HCT116 (cell line): ENCODE measurements at regions not wholly inside any gene's neighbourhood (a gene's known extent, or its start where the extent isn't known, plus 50 kb on each side); places are given as distances from the start of the nearest gene placed in this dataset.

Experiments
- ATAC-seq: fragments of 200-7000 bp; cut with Tn5 transposase; 2 replicates; pipeline ENCODE4 v1.9.1; 2020; ENCODE audit warnings: mild to moderate bottlenecking, moderate library complexity
- BruUV-seq: library from RNA; stranded (reverse); fragments of 400-500 nt; replicated peaks from 2 replicates; lab custom pipeline; 2021; lab: Mats Ljungman, UMichigan
- CTCF ChIA-PET: fragments of 300-600 bp; sonication (Branson Sonifier 250); formaldehyde crosslinking; loops from one replicate; lab custom pipeline; 2021; ENCODE audit warnings: antibody characterized with exemption; lab: Charles Lee
- POLR2A ChIA-PET: fragments of 300-600, 350-600 bp; sonication (Branson Sonifier 250); formaldehyde crosslinking; loops from one replicate; lab custom pipeline; 2021; ENCODE audit warnings: antibody characterized with exemption; lab: Charles Lee
- RAD21 ChIA-PET, 2 experiments: fragments of 300-600 bp; sonication (Branson Sonifier 250); formaldehyde crosslinking; loops; one replicate each; lab custom pipeline; 2023; ENCODE audit warnings: low total read pairs in 2 of 2; ENCODE audit not compliant: uncharacterized antibody in 2 of 2, unreplicated experiment in 2 of 2, low non-redundant PET in 1 of 2; lab: Charles Lee
- DNase-seq: peaks from one replicate; pipeline ENCODE4 v3.0.0-alpha.2; 2010; ENCODE audit warnings: low read depth, low spot score
- H2AFZ ChIP-seq: fragments of 200-600 bp; shearing (Covaris generic), sonication (generic); 2 replicates; pipeline ENCODE4 v1.6.1; 2017; ENCODE audit warnings: low read depth, mixed run types, mixed read lengths, antibody characterized with exemption, low read length; ENCODE audit not compliant: poor library complexity, severe bottlenecking
- H3K27ac ChIP-seq: 2 replicates; pipeline ENCODE4 v1.5.1; 2012; ENCODE audit warnings: low read depth, low read length
- H3K27me3 ChIP-seq: fragments of 200-600 bp; sonication (generic); 2 replicates; pipeline ENCODE4 v1.6.1; 2016; ENCODE audit warnings: mixed run types, low read length, mixed read lengths; ENCODE audit not compliant: insufficient read depth
- H3K36me3 ChIP-seq, 2 experiments: fragments of 200-500 bp in 1 of 2; fragments of 200-600 bp in 1 of 2; sonication (Bioruptor generic) in 1 of 2; sonication (generic) in 1 of 2; 2 replicates each; pipeline versions ENCODE4 v1.5.1 to v1.6.1; 2014 to 2016; ENCODE audit warnings: low read length in 2 of 2, inconsistent platforms in 1 of 2, mixed read lengths in 1 of 2, mixed run types in 1 of 2; ENCODE audit not compliant: insufficient read depth in 2 of 2, control insufficient read depth in 1 of 2
- H3K4me1 ChIP-seq, 2 experiments: fragments of 200-600 bp in 1 of 2; sonication (generic) in 1 of 2; 2 replicates each; pipeline versions ENCODE4 v1.5.1 to v1.6.1; 2012 to 2017; ENCODE audit warnings: low read length in 2 of 2, inconsistent platforms in 1 of 2, mild to moderate bottlenecking in 1 of 2, mixed read lengths in 1 of 2, mixed run types in 1 of 2, moderate library complexity in 1 of 2; ENCODE audit not compliant: insufficient read depth in 2 of 2, control insufficient read depth in 1 of 2
- H3K4me2 ChIP-seq: fragments of 200-600 bp; sonication (generic); 2 replicates; pipeline ENCODE4 v1.6.1; 2017; ENCODE audit warnings: mixed run types, low read length, mixed read lengths
- H3K4me3 ChIP-seq, 2 experiments: fragments of 200-600 bp in 1 of 2; sonication (generic) in 1 of 2; replicated peaks in 1 of 2; 2 replicates each; pipeline ENCODE4 v1.5.1; 2011 to 2016; ENCODE audit warnings: low read length in 2 of 2, control low read depth in 1 of 2, low read depth in 1 of 2, mild to moderate bottlenecking in 1 of 2, mixed read lengths in 1 of 2, mixed run types in 1 of 2
- H3K79me2 ChIP-seq: fragments of 200-600 bp; sonication (generic); 2 replicates; pipeline ENCODE4 v1.6.1; 2017; ENCODE audit warnings: mild to moderate bottlenecking, mixed run types, low read length, moderate library complexity, mixed read lengths; ENCODE audit not compliant: insufficient read depth
- H3K9ac ChIP-seq: fragments of 200-600 bp; sonication (generic); 2 replicates; pipeline ENCODE4 v1.6.1; 2016; ENCODE audit warnings: low read length, mixed read lengths
- H3K9me2 ChIP-seq: fragments of 200-600 bp; sonication (generic), shearing (Covaris generic); 2 replicates; pipeline ENCODE4 v1.6.1; 2017; ENCODE audit warnings: mixed run types, mild to moderate bottlenecking, moderate library complexity; ENCODE audit not compliant: insufficient read depth
- H3K9me3 ChIP-seq, 2 experiments: fragments of 200-500 bp in 1 of 2; fragments of 200-600 bp in 1 of 2; sonication (Bioruptor generic) in 1 of 2; sonication (generic) in 1 of 2; 2 replicates each; pipeline ENCODE4 v1.6.1; 2014 to 2017; ENCODE audit warnings: low read length in 2 of 2, mixed read lengths in 2 of 2, inconsistent platforms in 1 of 2, low read depth in 1 of 2, mild to moderate bottlenecking in 1 of 2, mixed run types in 1 of 2, moderate library complexity in 1 of 2; ENCODE audit not compliant: control insufficient read depth in 1 of 2, insufficient read depth in 1 of 2
- H4K20me1 ChIP-seq: fragments of 200-600 bp; sonication (generic), shearing (Covaris generic); 2 replicates; pipeline ENCODE4 v1.6.1; 2017; ENCODE audit warnings: mixed run types, mild to moderate bottlenecking, moderate library complexity; ENCODE audit not compliant: insufficient read depth
- CBX3 ChIP-seq: IDR thresholded peaks from 2 replicates; pipeline ENCODE4 v1.6.1; 2012; ENCODE audit warnings: low read depth
- CEBPB ChIP-seq: IDR thresholded peaks from 2 replicates; pipeline ENCODE4 v1.6.1; 2012; ENCODE audit warnings: low read depth
- ELF1 ChIP-seq: IDR thresholded peaks from 2 replicates; pipeline ENCODE4 v1.6.1; 2012; ENCODE audit warnings: low read depth, borderline replicate concordance
- EZH2 ChIP-seq: fragments of 200-600 bp; sonication (generic); IDR thresholded peaks from 2 replicates; pipeline ENCODE4 v1.6.1; 2017; ENCODE audit warnings: antibody characterized with exemption, mixed run types
- FOSL1 ChIP-seq: IDR thresholded peaks from 2 replicates; pipeline ENCODE4 v1.6.1; 2012; ENCODE audit warnings: low read depth
- JUND ChIP-seq: IDR thresholded peaks from 2 replicates; pipeline ENCODE4 v1.6.1; 2012
- POLR2A ChIP-seq: IDR thresholded peaks from 2 replicates; pipeline ENCODE4 v1.7.0; 2011; ENCODE audit warnings: borderline replicate concordance; ENCODE audit not compliant: insufficient read depth, insufficient read length; ENCODE audit errors: extremely low read depth
- SIN3A ChIP-seq: IDR thresholded peaks from 2 replicates; pipeline ENCODE4 v1.6.1; 2012; ENCODE audit warnings: low read depth
- SRF ChIP-seq: IDR thresholded peaks from 2 replicates; pipeline ENCODE4 v1.6.1; 2012; ENCODE audit warnings: low read depth
- TCF7L2 ChIP-seq: IDR thresholded peaks from 2 replicates; pipeline ENCODE4 v1.7.0; 2011; ENCODE audit warnings: borderline replicate concordance, inconsistent platforms; ENCODE audit not compliant: insufficient read depth, insufficient read length; ENCODE audit errors: extremely low read depth
- ZBTB33 ChIP-seq: IDR thresholded peaks from 2 replicates; pipeline ENCODE4 v1.6.1; 2011; ENCODE audit warnings: mild to moderate bottlenecking, low read length, moderate library complexity; ENCODE audit not compliant: insufficient replicate concordance; ENCODE audit errors: extremely low read depth
- ZFX ChIP-seq: fragments of 450-650 bp; IDR thresholded peaks from 2 replicates; pipeline ENCODE4 v1.6.1; 2017
- ZNF274 ChIP-seq: fragments of 200-500 bp; sonication (Bioruptor generic); IDR thresholded peaks from 2 replicates; pipeline ENCODE4 v1.6.1; 2014; ENCODE audit warnings: mild to moderate bottlenecking, low read depth, low read length, inconsistent platforms
- intact Hi-C: fragments of 100-400 bp; cut with micrococcal nuclease; formaldehyde crosslinking; loops from 2 replicates; pipeline ENCODE4 v1.10.0; 2022
- TF ChIP-seq, protein P1 (sequence below): IDR thresholded peaks from 2 replicates; pipeline ENCODE4 v1.6.1; 2012
- TF ChIP-seq, protein P2 (sequence below), 3 experiments: fragments of 200-600 bp in 1 of 3; sonication (generic) in 1 of 3; IDR thresholded peaks in 2 of 3; conservative IDR thresholded peaks in 1 of 3; 2 replicates each; pipeline ENCODE4 v1.5.1; 2012 to 2017; ENCODE audit warnings: low read depth in 2 of 3, low read length in 2 of 3, antibody characterized with exemption in 1 of 3, borderline replicate concordance in 1 of 3, control low read depth in 1 of 3, mild to moderate bottlenecking in 1 of 3, mixed read lengths in 1 of 3, mixed run types in 1 of 3, moderate library complexity in 1 of 3; ENCODE audit not compliant: insufficient read depth in 1 of 3

DNA sequence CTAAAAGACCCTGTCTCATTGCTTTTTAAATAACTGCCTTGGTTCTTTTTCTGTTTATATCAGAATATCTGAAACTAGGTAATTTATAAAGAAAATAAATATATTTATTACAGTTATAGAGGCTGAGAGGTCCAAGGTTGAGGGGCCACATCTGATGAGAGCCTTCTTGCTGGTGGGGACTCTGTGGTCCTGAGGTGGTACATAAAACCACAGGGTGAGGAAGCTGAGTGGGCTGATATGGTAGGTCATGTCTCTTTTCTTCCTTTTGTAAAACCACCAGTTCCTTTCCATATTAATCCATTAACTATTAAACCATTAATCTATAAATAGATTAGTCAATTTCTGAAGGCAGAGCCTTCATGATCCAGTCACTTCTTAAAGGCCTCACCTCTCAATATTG lies 109.5 kb upstream of the SPRY2 start:
- no peak overlapping the region for H3K4me2 ChIP-seq
- intact Hi-C loops = no loop called here
- H3K79me2 ChIP-seq = no peaks in the 10 kb centered on the region
- no peaks in the 10 kb centered on the region for H3K9me3 ChIP-seq
- ChIA-PET RAD21 (no interaction called here), CTCF (no interaction called here), POLR2A (no interaction called here)
- BruUV-seq = no TSS peak
- H3K9me2 ChIP-seq = no peaks in the 10 kb centered on the region
- ATAC-seq = no peak
- TF ChIP-seq ZFX (no peak), CBX3 (no peak), SRF (no peak), SIN3A (no peak), EZH2 (no peak)
- TF ChIP-seq, protein P1, sequence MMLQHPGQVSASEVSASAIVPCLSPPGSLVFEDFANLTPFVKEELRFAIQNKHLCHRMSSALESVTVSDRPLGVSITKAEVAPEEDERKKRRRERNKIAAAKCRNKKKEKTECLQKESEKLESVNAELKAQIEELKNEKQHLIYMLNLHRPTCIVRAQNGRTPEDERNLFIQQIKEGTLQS = no peak
- TF ChIP-seq, protein P2, sequence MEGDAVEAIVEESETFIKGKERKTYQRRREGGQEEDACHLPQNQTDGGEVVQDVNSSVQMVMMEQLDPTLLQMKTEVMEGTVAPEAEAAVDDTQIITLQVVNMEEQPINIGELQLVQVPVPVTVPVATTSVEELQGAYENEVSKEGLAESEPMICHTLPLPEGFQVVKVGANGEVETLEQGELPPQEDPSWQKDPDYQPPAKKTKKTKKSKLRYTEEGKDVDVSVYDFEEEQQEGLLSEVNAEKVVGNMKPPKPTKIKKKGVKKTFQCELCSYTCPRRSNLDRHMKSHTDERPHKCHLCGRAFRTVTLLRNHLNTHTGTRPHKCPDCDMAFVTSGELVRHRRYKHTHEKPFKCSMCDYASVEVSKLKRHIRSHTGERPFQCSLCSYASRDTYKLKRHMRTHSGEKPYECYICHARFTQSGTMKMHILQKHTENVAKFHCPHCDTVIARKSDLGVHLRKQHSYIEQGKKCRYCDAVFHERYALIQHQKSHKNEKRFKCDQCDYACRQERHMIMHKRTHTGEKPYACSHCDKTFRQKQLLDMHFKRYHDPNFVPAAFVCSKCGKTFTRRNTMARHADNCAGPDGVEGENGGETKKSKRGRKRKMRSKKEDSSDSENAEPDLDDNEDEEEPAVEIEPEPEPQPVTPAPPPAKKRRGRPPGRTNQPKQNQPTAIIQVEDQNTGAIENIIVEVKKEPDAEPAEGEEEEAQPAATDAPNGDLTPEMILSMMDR (IDR thresholded peaks at IDR 0.05 in 2 of 3, conservative IDR thresholded peaks at IDR 0.05 in 1 of 3; ENCODE audit: borderline replicate concordance in 1 of 3, insufficient read depth in 1 of 3, low read depth in 2 of 3, low read length in 2 of 3) = no peak
- H3K27ac ChIP-seq = no peak overlapping the region
- no peak overlapping the region for H2AFZ ChIP-seq
- H3K4me1 ChIP-seq = no peaks in the 10 kb centered on the region
- no peak overlapping the region for H3K4me3 ChIP-seq
- DNase-seq = no peak
- H3K9ac ChIP-seq = no peak overlapping the region
- H3K36me3 ChIP-seq = no peaks in the 10 kb centered on the region
- no peaks in the 10 kb centered on the region for H4K20me1 ChIP-seq
- no peaks in the 10 kb centered on the region for H3K27me3 ChIP-seq

DNA sequence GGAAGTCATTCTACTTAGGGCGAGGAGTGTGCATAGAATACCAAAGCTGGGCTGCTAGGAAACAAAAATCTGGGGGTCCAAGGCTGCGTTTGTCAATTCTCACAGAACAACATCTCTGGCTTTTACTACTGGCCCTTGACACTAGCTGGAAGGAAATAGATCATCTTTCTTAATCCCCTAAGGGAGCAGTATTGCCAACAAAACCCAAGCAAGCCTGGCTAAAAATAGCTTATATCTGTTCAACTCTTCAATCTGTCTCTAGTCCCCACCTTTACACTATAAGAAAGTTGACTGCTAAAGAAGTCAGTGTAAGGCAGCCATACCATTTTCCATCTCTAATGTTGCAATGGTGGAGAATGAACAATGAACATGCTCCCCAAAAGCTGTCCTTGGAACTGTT lies 107.8 kb upstream of the SPRY2 start:
- Histone ChIP-seq H3K36me3 (no peaks in the 10 kb centered on the region), H3K79me2 (no peaks in the 10 kb centered on the region), H3K4me1 (no peaks in the 10 kb centered on the region), H3K9me2 (no peaks in the 10 kb centered on the region), H3K27ac (no peak overlapping the region), H3K9ac (no peak overlapping the region), H3K27me3 (no peaks in the 10 kb centered on the region), H3K9me3 (no peaks in the 10 kb centered on the region), H3K4me3 (no peak overlapping the region), H3K4me2 (no peak overlapping the region), H2AFZ (no peak overlapping the region), H4K20me1 (no peaks in the 10 kb centered on the region)
- BruUV-seq = no TSS peak
- DNase-seq (no peak), ATAC-seq (no peak)
- RAD21 ChIA-PET = no interaction called here
- intact Hi-C loops = no loop called here
- TF ChIP-seq ZNF274 (no peak), POLR2A (no peak), JUND (no peak), ELF1 (no peak), CEBPB (no peak), TCF7L2 (no peak), FOSL1 (no peak), ZBTB33 (no peak), EZH2 (no peak)
- TF ChIP-seq, protein P1 = no peak
- CTCF ChIA-PET = no interaction called here
- POLR2A ChIA-PET = no interaction called here
